GM12891 (cell line): ENCODE measurements at regions not wholly inside any gene's neighbourhood (a gene's known extent, or its start where the extent isn't known, plus 50 kb on each side); places are given as distances from the start of the nearest gene placed in this dataset.

Experiments
- POLR2A ChIP-seq: IDR thresholded peaks from 2 replicates; pipeline ENCODE4 v1.6.1; 2011; ENCODE audit warnings: low read depth, low read length, control low read depth
- POLR2AphosphoS5 ChIP-seq: IDR thresholded peaks from 2 replicates; pipeline ENCODE4 v1.6.1; 2011; ENCODE audit warnings: low read depth, low read length, control low read depth
- POU2F2 ChIP-seq: IDR thresholded peaks from 2 replicates; pipeline ENCODE4 v1.6.1; 2011; ENCODE audit warnings: low read depth, mild to moderate bottlenecking, control low read depth, low read length, moderate library complexity
- SPI1 ChIP-seq: IDR thresholded peaks from 2 replicates; pipeline ENCODE4 v1.6.1; 2011; ENCODE audit warnings: low read depth, low read length, control low read depth
- TAF1 ChIP-seq: IDR thresholded peaks from 2 replicates; pipeline ENCODE4 v1.6.1; 2011; ENCODE audit warnings: low read depth, low read length, control low read depth

DNA sequence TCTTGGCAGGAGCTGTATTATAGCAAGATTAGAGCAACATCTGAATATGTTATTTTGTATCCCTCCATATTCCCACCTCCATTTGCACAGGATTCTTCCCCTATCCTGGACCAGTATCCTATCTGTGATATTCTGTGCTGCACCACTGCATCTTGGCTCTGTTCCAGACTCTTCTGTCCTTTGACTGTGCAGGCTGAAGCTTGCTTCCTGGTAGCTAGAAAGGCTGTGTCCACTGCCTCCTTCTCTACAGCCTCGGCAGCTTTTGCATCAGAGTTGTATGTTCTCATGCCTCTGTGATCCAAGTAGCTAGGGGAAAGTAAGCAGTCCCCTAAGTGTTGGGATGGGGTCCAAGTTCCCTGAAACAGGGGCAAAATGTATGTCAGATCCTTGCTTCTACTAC, 104.1 kb downstream of the GAS1 start:
- no peak for TF ChIP-seq POU2F2
- no peak for TF ChIP-seq POLR2A
- no peak for TF ChIP-seq POLR2AphosphoS5
- no peak for TF ChIP-seq TAF1
- no peak for TF ChIP-seq SPI1
